Esophagus muscularis mucosa (tissue), 4 donors: ENCODE measurements at regions not wholly inside any gene's neighbourhood (a gene's known extent, or its start where the extent isn't known, plus 50 kb on each side); places are given as distances from the start of the nearest gene placed in this dataset.

ENCODE experiments used
- CTCF ChIP-seq, 3 experiments: fragments of 200-600 bp in 2 of 3; fragments of 450-650 bp in 1 of 3; sonication (generic) in 2 of 3; IDR thresholded peaks; one replicate each; pipeline ENCODE4 v1.5.1; 2017 to 2019; ENCODE audit warnings: antibody characterized with exemption in 3 of 3, mild to moderate bottlenecking in 2 of 3, moderate library complexity in 1 of 3
- EP300 ChIP-seq: sonication (generic); formaldehyde crosslinking; IDR thresholded peaks from one replicate; pipeline ENCODE4 v1.6.1; 2017; ENCODE audit warnings: antibody characterized with exemption
- POLR2A ChIP-seq: fragments of 450-650 bp; IDR thresholded peaks from one replicate; pipeline ENCODE4 v1.6.1; 2017; ENCODE audit warnings: antibody characterized with exemption, moderate library complexity, mild to moderate bottlenecking, low read depth
- POLR2AphosphoS5 ChIP-seq, 2 donors: sonication (generic); formaldehyde crosslinking; IDR thresholded peaks; one replicate each; pipeline ENCODE4 v1.6.1; 2017; ENCODE audit warnings: antibody characterized with exemption in 2 of 2

GRCh38 chr12:20272801-20273200, 95.5 kb upstream of the PDE3A start:
- TF ChIP-seq POLR2AphosphoS5 (IDR thresholded peaks at IDR 0.05) (peak; percentile 39 to 80), CTCF (IDR thresholded peaks at IDR 0.05) (no peak), POLR2A (no peak), EP300 (no peak)
